ENCODE measurements at regions not wholly inside any gene's neighbourhood (a gene's known extent, or its start where the extent isn't known, plus 50 kb on each side); places are given as distances from the start of the nearest gene placed in this dataset.

GRCh38 chr12:90126125-90126524, 417.5 kb upstream of the ATP2B1 start:
- no peak for DNase-seq

GRCh38 chr12:90124914-90125313, 416.3 kb upstream of the ATP2B1 start:
- H3K27ac ChIP-seq: no peak overlapping the region
- no peak for DNase-seq
- no peak for TF ChIP-seq CTCF (IDR thresholded peaks at IDR 0.05; ENCODE audit: low read depth, low read length)
- H3K9me3 ChIP-seq (ENCODE audit: severe bottlenecking): peaks cover 13% of the 10 kb centered on the region
- no peaks in the 10 kb centered on the region for H3K36me3 ChIP-seq
- no peak overlapping the region for H3K4me3 ChIP-seq (ENCODE audit: low read depth, low read length)
- H3K27me3 ChIP-seq (ENCODE audit: insufficient read depth, low read depth, severe bottlenecking): no peaks in the 10 kb centered on the region

More at GRCh38 chr12:90126125-90126524, 417.5 kb upstream of the ATP2B1 start:
- TF ChIP-seq CTCF (IDR thresholded peaks at IDR 0.05; ENCODE audit: low read depth, low read length): no peak
- Histone ChIP-seq H3K27me3 (ENCODE audit: insufficient read depth, low read depth, severe bottlenecking) (no peaks in the 10 kb centered on the region), H3K27ac (no peak overlapping the region), H3K36me3 (no peaks in the 10 kb centered on the region), H3K9me3 (ENCODE audit: severe bottlenecking) (peaks cover 4% of the 10 kb centered on the region), H3K4me3 (ENCODE audit: low read depth, low read length) (no peak overlapping the region)

- H3K27ac ChIP-seq: no peak overlapping the region
- H3K4me3 ChIP-seq (ENCODE audit: low read depth, low read length): no peak overlapping the region
- H3K36me3 ChIP-seq: no peaks in the 10 kb centered on the region
- H3K27me3 ChIP-seq (ENCODE audit: insufficient read depth, low read depth, severe bottlenecking): no peaks in the 10 kb centered on the region
- peaks cover 14% of the 10 kb centered on the region for H3K9me3 ChIP-seq (ENCODE audit: severe bottlenecking)
- no peak for TF ChIP-seq CTCF (IDR thresholded peaks at IDR 0.05; ENCODE audit: low read depth, low read length)
- no peak for DNase-seq
Measured at GRCh38 chr12:90124289-90124688, 415.7 kb upstream of the ATP2B1 start.

GRCh38 chr12:90122681-90123080, 414.0 kb upstream of the ATP2B1 start:
- H3K4me3 ChIP-seq (ENCODE audit: low read depth, low read length): no peak overlapping the region
- peaks cover 17% of the 10 kb centered on the region for H3K9me3 ChIP-seq (ENCODE audit: severe bottlenecking)
- no peak overlapping the region for H3K27ac ChIP-seq
- no peak for DNase-seq
- no peaks in the 10 kb centered on the region for H3K36me3 ChIP-seq
- no peaks in the 10 kb centered on the region for H3K27me3 ChIP-seq (ENCODE audit: insufficient read depth, low read depth, severe bottlenecking)
- no peak for TF ChIP-seq CTCF (IDR thresholded peaks at IDR 0.05; ENCODE audit: low read depth, low read length)

GRCh38 chr12:90120627-90121026, 412.0 kb upstream of the ATP2B1 start:
- no peak overlapping the region for H3K27ac ChIP-seq
- DNase-seq: no peak
- peaks cover 12% of the 10 kb centered on the region for H3K9me3 ChIP-seq (ENCODE audit: severe bottlenecking)
- H3K4me3 ChIP-seq (ENCODE audit: low read depth, low read length): no peak overlapping the region
- H3K27me3 ChIP-seq (ENCODE audit: insufficient read depth, low read depth, severe bottlenecking): no peaks in the 10 kb centered on the region
- TF ChIP-seq CTCF (IDR thresholded peaks at IDR 0.05; ENCODE audit: low read depth, low read length): no peak
- no peaks in the 10 kb centered on the region for H3K36me3 ChIP-seq

- Histone ChIP-seq H3K9me3 (ENCODE audit: severe bottlenecking) (no peaks in the 10 kb centered on the region), H3K36me3 (no peaks in the 10 kb centered on the region), H3K4me3 (ENCODE audit: low read depth, low read length) (no peak overlapping the region), H3K27ac (peak overlapping the region; percentile 11; the same call in 1 of the 2 replicates), H3K27me3 (ENCODE audit: insufficient read depth, low read depth, severe bottlenecking) (no peaks in the 10 kb centered on the region)
- no peak for DNase-seq
- no peak for TF ChIP-seq CTCF (IDR thresholded peaks at IDR 0.05; ENCODE audit: low read depth, low read length)
Measured at GRCh38 chr12:90112666-90113065, 404.0 kb upstream of the ATP2B1 start.
